ENCODE measurements at regions not wholly inside any gene's neighbourhood (a gene's known extent, or its start where the extent isn't known, plus 50 kb on each side); places are given as distances from the start of the nearest gene placed in this dataset.
A peak's percentile ranks its signal among the peaks of the same experiment; 100 is the strongest.

GRCh38 chr9:107172160-107172978 is 110.7 kb upstream of the RAD23B start:
- DNase-seq: peak; percentile 81

- DNase-seq: no peak
Measured at GRCh38 chr9:107172979-107173347, 110.1 kb upstream of the RAD23B start.

- no peak for DNase-seq
Measured at GRCh38 chr9:107173422-107174180, 109.5 kb upstream of the RAD23B start.

- no peak for DNase-seq
Measured at GRCh38 chr9:107174441-107174840, 108.6 kb upstream of the RAD23B start.

- no peak for DNase-seq
Measured at GRCh38 chr9:107175041-107175440, 108.0 kb upstream of the RAD23B start.

GRCh38 chr9:107175816-107176435 is 107.2 kb upstream of the RAD23B start:
- DNase-seq: no peak

GRCh38 chr9:107176436-107177151 is 106.5 kb upstream of the RAD23B start:
- DNase-seq: no peak

GRCh38 chr9:107177243-107177839 is 105.7 kb upstream of the RAD23B start:
- no peak for DNase-seq

- DNase-seq: no peak
Measured at GRCh38 chr9:107177857-107178256, 105.2 kb upstream of the RAD23B start.

GRCh38 chr9:107178293-107178692 is 104.8 kb upstream of the RAD23B start:
- no peak for DNase-seq

- DNase-seq: no peak
Measured at GRCh38 chr9:107180206-107180605, 102.9 kb upstream of the RAD23B start.

- no peak for DNase-seq
Measured at GRCh38 chr9:107183176-107183575, 99.9 kb upstream of the RAD23B start.

- DNase-seq: no peak
Measured at GRCh38 chr9:107188376-107188775, 94.7 kb upstream of the RAD23B start.

- DNase-seq: no peak
Measured at GRCh38 chr9:107190061-107190935, 92.8 kb upstream of the RAD23B start.

GRCh38 chr9:107190936-107191290 is 92.2 kb upstream of the RAD23B start:
- no peak for DNase-seq

- no peak for DNase-seq
Measured at GRCh38 chr9:107193251-107193650, 89.8 kb upstream of the RAD23B start.

GRCh38 chr9:107198718-107199117 is 84.4 kb upstream of the RAD23B start:
- DNase-seq: no peak

GRCh38 chr9:107208121-107208520 is 75.0 kb upstream of the RAD23B start:
- DNase-seq: no peak

GRCh38 chr9:107210775-107211174 is 72.3 kb upstream of the RAD23B start:
- no peak for DNase-seq

- no peak for DNase-seq
Measured at GRCh38 chr9:107211284-107211923, 71.7 kb upstream of the RAD23B start.

GRCh38 chr9:107212613-107213012 is 70.5 kb upstream of the RAD23B start:
- DNase-seq: no peak
